Stimulated activated CD4-positive, alpha-beta T cell treated with anti-CD3 and anti-CD28 coated beads, Interleukin-2, amount 100 ng/mL, for 24 hours (primary cell): ENCODE measurements at regions not wholly inside any gene's neighbourhood (a gene's known extent, or its start where the extent isn't known, plus 50 kb on each side); places are given as distances from the start of the nearest gene placed in this dataset.

ENCODE experiments used
- DNase-seq, 2 donors: peaks; one replicate each; pipeline ENCODE4 v3.0.0-alpha.2; 2020

DNA sequence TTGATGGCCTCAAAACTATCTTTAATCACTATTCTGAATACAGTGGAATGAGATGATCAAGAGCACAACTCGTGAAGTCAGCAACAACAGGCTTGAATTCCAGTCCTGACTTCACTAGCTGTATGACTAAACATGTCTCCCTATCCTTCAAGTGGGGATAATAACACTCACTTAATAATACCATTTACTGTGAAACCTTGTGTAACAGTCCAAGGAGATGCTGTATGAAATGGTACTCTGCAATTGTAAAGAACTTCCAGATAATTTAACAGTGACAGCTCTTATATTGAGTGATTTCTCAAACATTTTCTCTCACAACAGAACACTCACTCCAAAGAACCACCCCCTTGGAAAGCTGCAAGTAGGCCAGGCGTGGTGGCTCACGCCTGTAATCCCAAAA is 823.1 kb downstream of the DIAPH3 start:
- DNase-seq, result no peak

DNA sequence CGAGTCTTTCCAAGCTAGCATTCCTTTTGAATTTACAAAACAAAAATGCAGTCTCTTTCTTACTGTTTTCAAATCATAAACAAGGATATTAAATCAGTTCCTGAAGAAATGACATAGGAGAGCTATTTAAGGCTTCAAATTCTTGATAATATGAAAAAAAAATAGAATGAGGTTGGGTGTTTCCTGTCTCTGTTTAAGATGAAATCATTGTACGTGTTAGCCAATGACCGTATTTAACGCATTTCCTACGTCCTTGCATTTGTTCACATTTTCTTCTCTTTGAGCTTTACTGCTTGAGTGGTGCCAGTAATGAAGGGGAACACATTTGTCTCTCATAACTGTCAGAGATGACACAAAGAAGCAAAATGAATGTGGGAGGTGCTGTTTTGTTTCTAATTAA is 821.3 kb downstream of the DIAPH3 start:
- no peak for DNase-seq

DNA sequence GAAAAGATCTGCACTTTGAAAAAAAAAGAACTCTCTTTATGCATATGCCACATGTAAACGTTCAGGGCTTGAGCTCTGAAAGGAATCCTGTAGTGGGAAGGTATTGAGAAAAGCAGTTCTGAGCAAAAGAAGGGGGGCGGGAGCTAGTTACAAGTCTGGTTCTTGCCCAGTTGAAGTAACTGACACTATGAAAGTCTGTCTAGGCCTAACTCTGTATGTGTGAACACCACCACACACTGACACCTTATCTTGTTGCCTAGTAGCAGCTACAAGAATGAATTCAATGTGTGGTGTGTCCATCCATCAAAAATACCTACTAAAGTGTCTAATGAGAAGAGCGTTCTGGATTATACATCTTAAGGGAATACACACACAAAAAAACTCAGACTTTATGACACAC is 820.6 kb downstream of the DIAPH3 start:
- DNase-seq, result no peak

DNA sequence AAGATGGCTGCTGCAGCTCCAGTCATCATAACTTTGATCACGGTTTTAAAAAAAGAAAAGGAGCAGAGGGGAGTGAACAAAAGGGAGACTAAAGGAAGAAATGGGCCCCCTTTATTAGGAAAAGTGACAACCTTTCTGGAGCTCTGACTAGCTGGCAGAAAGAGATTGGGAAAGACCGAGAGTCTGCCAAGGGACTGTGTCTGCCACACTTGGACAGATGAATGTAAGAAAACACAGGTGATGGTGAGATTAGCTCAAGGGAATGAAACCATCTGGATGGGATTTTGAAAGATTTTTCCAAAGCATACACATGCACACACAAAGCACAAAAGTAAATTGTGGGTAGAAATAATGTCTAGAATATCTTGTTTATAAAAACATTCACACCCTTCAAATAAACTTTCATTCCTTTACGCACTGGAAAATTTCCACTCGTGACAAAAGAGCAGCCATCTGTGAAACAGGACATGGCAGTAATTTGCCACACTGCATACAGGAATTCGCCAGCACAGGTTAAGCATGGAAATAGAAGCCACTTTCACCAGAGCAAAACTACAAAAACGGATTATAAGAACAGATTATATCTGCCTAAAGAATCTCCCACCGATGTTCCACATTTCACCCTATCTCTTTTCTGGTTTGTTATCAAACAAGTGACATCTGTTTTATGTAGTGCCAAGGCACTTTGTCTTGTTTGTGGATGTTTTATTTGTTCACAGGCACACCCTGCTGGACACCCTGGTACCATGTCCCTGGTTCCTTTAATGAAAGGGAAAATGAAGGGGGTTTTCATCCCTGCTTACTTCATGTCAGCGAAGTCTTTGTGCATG is 819.5 kb downstream of the DIAPH3 start:
- no peak for DNase-seq

DNA sequence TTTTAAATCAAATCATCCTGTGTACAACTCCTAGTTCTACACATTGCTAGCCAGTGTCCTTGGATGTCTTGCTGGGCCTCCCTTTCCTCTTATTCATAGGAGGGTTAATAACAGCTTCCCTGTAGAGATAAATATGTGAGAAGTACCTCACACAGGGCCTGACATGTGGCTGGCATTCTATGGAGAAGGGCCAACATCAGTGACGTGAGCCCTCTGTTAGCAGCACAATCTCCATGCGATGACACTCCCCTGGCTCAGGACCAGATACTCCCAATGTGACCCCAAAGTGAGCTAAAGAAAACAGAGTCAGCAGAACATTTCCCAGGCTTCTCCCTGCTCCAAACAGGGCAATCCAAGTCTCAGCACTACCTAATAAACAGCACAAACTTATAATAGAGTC is 818.4 kb downstream of the DIAPH3 start:
- DNase-seq, result no peak

DNA sequence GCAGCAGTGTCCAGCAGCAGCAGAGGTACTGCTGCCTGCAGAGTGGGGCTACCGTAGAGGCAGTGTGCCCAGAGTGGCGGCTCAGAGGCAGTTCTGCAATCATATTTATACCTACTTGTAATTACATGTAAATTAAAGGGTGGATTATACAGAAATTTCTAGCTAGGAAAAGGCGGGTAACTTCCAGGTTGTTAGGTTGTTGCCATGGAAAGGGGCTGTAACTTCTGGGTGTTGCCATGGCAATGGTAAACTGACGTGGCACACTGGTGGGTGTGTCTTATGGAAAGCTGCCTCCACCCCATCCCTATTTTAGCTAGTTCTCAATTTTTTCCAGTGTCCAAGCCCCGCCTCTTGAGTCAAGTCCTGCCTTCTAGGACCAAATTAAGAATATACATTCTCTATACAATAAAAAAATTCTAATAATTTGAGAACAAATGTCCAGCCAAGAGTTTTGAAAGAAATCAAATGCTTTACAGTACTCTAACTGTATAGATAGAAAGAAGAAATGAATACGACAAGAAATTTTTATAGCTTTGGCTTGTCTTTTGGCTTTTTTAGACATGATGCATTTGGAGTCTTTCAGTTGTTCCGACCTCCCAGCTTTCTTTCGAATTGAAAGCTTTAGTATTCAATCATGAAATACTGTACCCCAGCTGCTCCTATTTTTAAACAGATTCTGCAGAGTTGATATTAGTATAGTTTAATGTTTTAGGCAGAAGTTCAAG is 816.6 kb downstream of the DIAPH3 start:
- no peak for DNase-seq

DNA sequence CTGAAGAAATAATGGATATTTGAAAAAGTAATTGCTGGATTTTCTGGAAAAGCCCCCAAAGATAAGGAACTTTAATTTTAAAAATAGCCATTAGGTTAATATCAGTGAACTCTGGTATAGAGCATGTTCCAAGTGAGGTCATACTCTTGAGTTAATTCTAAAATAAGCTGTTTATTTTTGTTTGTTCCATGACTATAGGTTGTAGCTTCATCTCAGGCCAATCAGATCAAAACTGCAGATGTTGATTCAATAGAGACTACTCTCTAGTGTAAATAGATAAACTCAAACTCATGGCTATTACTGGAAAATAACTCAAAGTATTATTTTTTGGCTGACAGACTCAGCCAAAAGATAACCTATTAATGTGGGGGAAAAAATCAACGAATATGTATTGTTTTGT is 815.1 kb downstream of the DIAPH3 start:
- no peak for DNase-seq

DNA sequence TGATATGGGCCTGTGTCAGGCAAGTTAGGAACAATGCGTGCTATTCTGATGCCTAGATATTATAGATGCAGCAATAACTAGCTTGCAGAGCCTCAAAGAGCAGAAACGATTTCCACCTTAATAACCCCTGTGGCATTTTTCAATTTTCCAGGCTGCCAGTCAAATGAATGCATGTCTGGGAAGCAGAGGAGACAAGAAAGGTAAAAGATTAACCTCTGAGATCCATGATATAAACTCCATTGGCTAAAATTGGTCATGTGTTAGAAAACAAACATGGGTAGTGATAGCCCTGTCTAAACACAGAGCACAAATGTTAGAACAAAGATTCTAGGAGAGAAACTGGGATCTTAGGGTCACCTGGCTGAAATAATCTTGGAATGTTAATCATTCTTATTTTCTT is 811.1 kb downstream of the DIAPH3 start:
- no peak for DNase-seq

DNA sequence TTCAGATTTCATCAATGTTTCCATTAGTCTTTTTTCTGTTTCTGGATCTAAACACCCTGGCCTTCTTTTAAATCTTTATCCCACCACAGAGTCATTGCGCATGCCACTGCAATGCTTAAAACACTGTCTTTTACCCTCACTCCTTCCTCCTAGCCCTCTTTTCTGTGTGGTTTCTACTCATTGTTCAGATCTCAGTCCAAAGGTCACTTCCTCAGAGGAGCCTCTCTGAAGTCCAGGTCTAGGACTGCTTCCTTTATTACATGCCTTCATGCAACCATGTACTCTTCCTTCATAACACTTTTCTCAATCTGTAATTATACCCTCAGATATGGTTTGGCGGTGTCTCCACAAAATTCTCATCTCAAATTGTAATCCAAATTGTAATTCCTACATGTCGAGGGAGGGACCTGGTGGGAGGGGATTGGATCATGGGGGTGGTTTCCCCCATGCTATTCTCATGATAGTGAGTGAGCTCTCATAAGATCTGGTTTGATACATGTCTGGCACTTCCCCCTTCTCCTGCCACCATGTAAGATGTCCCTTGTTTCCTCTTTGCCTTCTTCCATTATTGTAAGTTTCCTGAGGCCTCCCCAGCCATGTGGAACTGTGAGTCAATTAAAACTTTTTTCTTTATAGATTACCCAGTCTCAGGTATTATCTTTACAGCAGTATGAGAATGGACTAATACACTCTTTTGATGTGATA is 808.9 kb downstream of the DIAPH3 start:
- no peak for DNase-seq

DNA sequence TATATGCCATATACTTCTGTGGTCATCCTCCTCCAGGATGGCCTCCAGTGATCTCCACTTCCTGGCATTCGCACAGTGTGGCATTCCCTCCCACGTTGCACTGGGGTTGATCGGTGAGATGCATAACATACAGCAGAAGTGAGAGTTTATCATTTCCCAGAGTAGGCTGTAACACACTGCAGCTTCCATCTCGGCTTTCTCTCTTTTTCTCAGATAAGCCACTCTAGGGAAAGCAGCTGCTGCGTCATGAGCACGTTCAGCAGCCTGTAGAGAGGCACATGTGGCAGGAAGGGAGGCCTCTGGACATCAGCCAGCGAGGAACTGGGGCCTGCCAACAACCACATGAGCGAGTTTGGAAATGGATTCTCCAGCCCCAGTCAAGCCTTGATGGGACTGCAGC is 807.1 kb downstream of the DIAPH3 start:
- no peak for DNase-seq

DNA sequence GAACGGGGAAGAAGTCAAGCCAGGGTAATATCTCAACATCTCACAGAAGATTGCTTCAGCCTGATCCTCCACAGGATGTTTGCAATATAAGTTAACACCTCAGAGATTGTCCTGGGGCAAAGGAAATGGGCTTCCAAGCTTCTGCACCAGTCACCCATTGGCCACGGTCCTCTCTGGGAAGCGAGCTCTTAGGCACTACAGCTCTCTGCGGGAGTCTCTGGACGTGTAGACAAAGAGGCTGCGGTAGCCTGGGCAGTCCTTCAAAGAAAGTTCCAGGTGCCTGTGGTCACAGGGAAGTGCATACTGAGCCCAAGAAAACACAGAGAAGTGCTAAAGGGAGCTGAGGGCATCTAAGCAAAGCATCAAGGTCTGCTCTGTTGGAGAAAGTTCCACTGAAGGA is 805.7 kb downstream of the DIAPH3 start:
- DNase-seq, result no peak

DNA sequence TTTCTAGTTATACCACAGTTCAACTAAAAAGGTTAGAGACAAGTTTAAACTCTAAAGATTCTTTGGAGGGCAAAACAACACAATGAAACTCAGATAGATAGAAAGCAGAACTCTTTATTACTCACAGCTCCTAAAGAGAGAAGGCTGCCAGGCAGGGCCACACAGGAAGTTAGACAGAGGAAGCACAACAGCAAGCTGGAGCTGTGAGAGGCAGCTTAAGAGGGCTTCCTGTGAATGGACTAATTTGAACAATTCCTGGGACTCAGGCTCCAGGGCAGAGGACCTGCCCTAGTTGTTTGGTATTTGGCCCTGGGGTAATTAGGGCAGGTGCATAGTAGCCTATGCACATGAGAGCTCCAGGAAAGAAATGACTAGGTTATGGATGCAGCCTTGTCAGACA is 803.6 kb downstream of the DIAPH3 start:
- DNase-seq, result no peak

DNA sequence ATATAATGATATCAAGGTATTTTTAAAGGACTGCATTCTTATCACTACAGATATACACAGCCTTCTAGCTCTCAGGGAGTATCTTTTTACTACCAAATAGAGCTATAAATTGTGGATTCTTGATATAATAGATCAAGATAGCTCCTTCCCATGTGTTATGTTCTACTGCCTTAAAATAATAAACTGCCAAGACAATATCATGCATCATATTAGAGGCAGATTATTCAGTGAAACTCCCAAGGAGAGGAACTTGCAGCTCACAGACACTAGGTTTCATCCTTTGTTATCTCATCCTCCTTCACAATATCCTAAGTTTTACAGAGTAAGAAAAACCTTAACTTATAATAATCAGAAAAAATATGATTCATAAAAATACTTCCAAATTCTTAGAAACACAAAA is 802.8 kb downstream of the DIAPH3 start:
- no peak for DNase-seq

DNA sequence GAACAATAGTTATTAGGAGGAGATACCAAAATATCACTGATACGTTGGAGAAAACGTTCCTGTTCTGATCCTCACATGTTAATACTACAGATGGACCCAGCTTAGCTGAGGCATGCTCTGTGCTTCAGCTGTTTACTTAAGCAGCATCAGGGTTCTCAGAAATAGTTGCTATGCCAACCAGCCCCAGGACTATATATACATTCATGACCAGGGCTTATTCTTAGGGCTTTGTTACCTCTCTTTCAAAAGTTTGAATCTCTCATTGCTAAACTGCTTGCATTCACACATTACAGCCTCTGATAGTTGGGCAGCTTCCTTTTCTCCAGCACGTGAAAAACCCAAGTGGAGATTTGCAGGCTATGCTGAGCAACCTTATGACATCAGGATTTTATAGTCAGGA is 800.4 kb downstream of the DIAPH3 start:
- DNase-seq, result no peak

DNA sequence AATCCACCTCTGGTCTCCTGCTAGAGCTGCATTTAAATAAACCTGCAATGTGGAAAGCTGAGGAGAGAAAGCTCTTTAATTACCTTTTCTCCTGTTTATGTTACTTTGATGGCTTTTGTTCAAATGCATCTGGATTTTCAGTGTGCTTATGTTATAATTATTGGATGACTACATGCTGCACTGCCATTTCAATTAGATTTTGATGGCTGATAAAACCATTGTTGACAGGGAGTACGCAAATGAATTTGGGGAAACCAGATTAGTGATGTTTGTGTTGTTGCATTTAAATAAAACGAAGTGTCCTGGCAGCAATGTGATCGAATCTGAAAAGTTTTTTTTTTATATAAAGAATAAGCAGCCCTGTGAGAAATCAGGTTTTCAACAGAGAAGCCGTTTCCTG is 799.8 kb downstream of the DIAPH3 start:
- DNase-seq, result no peak

DNA sequence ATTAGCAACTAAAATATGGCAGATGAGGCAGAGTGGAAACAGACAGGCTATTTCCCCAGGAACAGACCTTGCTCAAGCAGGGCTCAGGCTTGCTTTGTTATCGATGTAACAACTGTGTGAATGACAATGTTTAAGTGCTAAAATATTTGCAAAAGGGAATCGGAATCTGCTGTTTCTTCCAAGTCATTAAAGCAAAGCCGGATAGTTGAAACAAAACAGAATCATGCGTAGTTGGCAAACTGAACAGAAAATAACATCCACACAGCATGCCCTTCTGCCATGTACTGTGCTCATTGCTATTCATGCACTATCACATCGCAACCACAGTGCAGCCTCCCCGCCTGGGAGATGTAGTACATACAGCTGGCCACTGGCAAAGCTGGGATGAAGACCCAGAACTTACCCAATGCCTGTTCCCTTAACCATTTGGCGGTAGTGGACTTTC is 799.1 kb downstream of the DIAPH3 start:
- no peak for DNase-seq

DNA sequence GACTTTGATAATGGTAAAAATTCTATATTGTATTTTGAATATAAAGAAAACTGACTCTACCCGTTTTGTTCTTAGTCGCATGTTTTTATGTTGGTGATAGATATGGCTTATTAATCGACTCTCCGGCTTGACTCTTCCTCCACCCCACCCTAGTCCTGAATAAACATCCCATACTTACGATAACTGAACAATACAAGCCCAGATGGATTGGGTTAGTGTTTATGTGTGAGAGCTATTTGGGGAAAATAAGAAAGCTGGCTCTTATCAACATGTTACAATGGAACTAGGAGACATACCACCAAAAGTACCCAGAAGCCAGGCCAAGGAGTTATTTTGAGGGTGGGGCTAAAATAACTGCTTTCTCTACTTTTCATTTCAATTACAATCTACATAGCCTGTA is 796.3 kb downstream of the DIAPH3 start:
- DNase-seq, result no peak

DNA sequence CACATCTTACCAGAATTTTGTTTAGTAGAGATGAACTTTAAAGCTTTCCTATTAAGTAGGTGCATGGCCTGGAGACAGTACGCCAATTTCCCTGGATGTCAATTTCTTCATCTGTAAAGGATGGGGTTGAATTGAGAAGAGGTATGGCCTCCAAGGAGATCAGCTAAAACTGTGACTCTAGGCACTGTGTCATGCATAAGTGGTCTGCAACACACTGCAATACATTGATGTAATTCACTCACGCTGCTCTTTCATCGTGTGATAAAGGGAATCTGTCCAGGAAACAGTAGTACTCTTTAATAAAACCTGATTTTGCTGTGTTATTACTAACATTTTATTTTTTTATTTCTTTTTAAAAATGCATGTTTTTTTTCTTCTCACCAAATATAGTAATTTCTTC is 795.8 kb downstream of the DIAPH3 start:
- no peak for DNase-seq

DNA sequence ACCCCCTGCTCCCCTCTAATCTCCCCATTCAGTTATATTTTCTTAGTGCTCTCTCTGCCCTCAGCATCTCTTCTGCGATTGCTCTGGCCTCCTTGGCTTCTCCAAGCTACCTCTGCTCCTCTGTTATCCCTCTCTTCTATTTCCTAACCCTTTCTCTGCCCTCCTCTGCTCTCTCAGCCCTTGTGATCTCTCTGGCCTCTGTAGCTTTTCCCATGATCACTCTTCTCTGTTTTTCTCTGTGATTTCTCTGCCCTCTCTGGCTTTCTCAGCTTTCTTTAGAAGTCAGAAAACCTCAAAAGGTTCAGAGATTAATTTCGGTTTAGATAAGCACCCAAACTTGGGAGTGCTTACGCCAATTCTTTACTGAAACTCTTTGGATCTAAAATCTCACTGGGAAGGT is 795.0 kb downstream of the DIAPH3 start:
- no peak for DNase-seq

DNA sequence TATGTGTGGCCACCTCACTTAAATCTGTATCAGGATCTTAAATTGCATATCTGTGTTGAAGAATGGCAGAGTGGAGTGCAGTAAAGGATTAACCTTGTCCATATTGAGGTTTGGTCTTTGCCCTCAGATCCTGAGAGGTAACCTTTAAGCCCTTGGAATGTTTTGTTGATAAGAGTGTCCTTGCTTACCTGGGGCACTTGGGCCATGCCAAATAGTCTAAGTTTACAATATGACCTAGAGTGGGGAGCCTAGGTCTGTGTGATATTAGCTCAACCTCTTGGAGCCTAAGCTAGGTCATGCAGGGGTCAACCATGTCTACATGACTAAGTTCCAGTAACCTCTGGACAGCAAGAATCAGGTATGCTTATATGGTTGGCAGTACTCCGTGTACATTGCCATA is 792.5 kb downstream of the DIAPH3 start:
- no peak for DNase-seq

DNA sequence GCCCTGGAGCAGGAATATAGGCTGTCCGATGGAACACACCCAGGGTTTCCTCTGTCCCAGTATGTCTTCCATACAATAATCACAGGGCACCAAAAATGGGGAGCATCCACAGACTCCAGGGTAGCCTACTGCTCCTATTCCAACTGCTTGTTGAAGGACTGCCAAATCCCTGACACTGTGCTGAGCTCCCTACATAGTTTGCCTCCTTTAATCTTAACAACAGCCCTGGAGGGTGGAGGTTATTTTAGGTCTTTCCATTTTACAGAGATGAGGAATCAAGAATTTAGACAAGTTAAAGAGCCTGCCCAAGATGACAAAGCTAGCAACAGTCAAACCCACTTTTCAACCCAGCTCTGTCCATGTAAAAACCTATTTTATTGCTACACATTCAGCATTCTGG is 790.4 kb downstream of the DIAPH3 start:
- DNase-seq, result no peak

DNA sequence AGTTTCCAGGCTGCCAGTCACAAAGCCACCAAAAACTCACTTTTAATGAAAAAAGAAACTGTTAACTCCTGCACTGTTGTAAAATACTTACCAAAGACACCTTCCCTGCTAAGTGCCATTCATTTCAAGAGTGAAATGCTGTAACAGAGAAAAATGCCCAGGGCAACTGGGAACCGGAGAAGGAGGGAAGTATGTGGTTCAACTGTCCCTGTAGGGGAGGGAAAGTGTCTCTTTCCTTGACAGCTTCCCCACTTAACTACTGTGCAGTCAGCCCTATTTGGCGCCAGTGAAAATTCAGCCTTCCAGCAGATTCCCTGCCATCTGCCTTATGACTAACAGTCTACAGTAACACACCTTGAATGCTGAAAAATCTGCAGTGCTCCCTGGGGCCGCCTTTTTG is 789.0 kb downstream of the DIAPH3 start:
- no peak for DNase-seq

DNA sequence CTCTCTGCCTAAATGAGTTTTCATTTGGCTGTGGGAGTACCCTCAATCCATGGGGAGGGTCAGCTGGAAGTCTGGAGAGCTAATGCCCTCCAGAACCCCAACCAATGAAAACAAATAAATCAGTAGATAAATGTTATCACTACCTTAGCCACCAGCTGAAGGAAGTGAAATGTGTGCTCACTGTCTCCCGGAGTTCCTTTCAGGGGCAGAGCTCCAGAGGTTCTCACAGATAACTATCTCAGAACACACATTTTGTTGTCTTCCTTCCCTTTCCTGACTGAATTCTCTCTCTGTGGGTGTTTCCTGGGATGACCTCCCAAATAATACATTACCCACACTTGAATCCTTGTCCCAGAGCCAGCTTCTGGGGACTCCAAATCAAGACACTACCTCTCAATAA is 779.6 kb downstream of the DIAPH3 start:
- DNase-seq, result no peak

DNA sequence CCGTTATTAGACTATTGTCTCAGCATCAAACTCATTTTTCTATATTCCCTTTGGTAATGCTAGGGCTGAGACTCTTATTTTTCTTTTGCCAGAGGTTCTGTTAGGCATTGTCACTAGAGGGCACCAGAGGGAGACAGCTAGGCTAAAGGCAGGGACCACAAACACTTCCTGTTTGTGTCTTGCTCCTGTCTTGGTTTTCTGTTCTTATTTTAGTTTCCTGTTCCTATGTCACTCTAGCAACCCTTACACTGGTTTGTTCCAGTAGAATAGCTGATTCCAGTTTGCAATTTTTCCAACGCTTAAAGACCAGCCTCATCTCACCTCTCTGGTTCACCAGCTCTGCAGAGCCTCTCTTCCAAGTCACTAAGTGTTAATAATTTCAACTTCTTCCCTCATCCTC is 772.0 kb downstream of the DIAPH3 start:
- DNase-seq, result peak; percentile 30 to 47
